Right lobe of liver (tissue), 6 donors: ENCODE measurements at regions not wholly inside any gene's neighbourhood (a gene's known extent, or its start where the extent isn't known, plus 50 kb on each side); places are given as distances from the start of the nearest gene placed in this dataset.
"Not testable (repeated sequence)": the region's sequence is repeated elsewhere in the genome, so short reads cannot be mapped to it uniquely, and the experiment has no call there.

Experiments
- ATAC-seq, 4 donors: fragments of 200-7000 bp; cut with Tn5 transposase; one replicate each; pipeline ENCODE4 v1.9.1; 2020; ENCODE audit warnings: mild to moderate bottlenecking in 4 of 4, moderate library complexity in 4 of 4
- DNase-seq, 3 donors: peaks; one replicate each; pipeline ENCODE4 v3.0.0-alpha.2; 2020
- H3K27ac ChIP-seq, 3 donors: fragments of 200-600 bp; one replicate each; pipeline ENCODE4 v1.8.0; 2022
- H3K27me3 ChIP-seq, 2 donors: fragments of 200-600 bp; one replicate each; pipeline ENCODE4 v1.8.0; 2022
- H3K36me3 ChIP-seq, 4 donors: fragments of 200-600 bp; sonication (generic) in 1 of 4; one replicate each; pipeline versions ENCODE4 v1.5.1 to v1.8.0; 2017 to 2022; ENCODE audit warnings: control low read depth in 1 of 4
- H3K4me1 ChIP-seq, 4 donors: fragments of 200-600 bp; sonication (generic) in 1 of 4; one replicate each; pipeline versions ENCODE4 v1.5.1 to v1.8.0; 2017 to 2022; ENCODE audit warnings: control low read depth in 1 of 4
- H3K4me3 ChIP-seq, 3 donors: fragments of 200-600 bp; one replicate each; pipeline ENCODE4 v1.8.0; 2022
- H3K9me3 ChIP-seq, 4 donors: fragments of 200-600 bp; sonication (generic) in 1 of 4; one replicate each; pipeline versions ENCODE4 v1.5.1 to v1.8.0; 2017 to 2022; ENCODE audit warnings: control low read depth in 1 of 4
- POLR2A ChIP-seq: fragments of 450-650 bp; IDR thresholded peaks from one replicate; pipeline ENCODE4 v1.6.1; 2017; ENCODE audit warnings: antibody characterized with exemption, mild to moderate bottlenecking
- WGBS: methylation state at CpG from one replicate; pipeline ENCODE4 v1.1.6; 2018; ENCODE audit warnings: low coverage, low lambda C conversion rate; ENCODE audit not compliant: insufficient coverage; ENCODE audit errors: missing lambda C conversion rate; 5-methylcytosine and 5-hydroxymethylcytosine counted together
- intact Hi-C, 2 donors: fragments of 100-400 bp; cut with DNase I; formaldehyde crosslinking; loops; one replicate each; pipeline versions ENCODE4 v1.11.2 to v1.14.1; 2022
- TF ChIP-seq, protein P1 (sequence below), 4 donors: fragments of 200-600 bp in 3 of 4; fragments of 450-650 bp in 1 of 4; IDR thresholded peaks; one replicate each; pipeline versions ENCODE4 v1.5.1 to v1.8.0; 2016 to 2022; ENCODE audit warnings: antibody characterized with exemption in 4 of 4, mild to moderate bottlenecking in 2 of 4
- donor health status: DM: no; HTN: yes; CAD: no.
- donor health status: DM: no; HTN: no; CAD: no.
- donor health status: DM: no; HTN: no; CAD: no.
- donor health status: DM: no; HTN: yes; CAD: no.
- donor health status: DM: no; HTN: yes; CAD: no.

DNA sequence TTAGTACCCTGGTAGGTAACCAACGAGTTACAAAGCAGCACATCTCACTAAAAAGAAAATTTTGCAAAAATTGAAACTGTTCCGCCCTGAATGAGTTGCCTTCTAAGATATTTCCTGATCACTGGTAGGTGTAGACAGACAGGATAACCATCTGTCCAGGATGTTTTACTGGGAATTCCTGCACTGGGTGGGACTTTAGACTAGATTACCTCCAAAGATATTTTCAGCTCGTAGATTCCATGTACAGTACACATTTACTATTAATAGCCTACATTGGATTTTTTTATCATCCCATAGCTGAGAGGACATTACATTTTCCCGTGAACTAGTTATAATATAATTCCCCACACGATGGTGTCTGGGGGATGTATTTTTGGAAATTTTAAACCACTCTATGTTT lies 139.6 kb downstream of the DYRK2 start:
- Histone ChIP-seq H3K27ac (no peak overlapping the region), H3K27me3 (no peaks in the 10 kb centered on the region), H3K36me3 (no peaks in the 10 kb centered on the region), H3K9me3 (no peaks in the 10 kb centered on the region), H3K4me1 (no peaks in the 10 kb centered on the region), H3K4me3 (no peak overlapping the region)
- no peak for ATAC-seq
- WGBS, result 56% methylated on average over 5 of the region's 5 CpGs
- no peak for DNase-seq
- TF ChIP-seq, protein P1, sequence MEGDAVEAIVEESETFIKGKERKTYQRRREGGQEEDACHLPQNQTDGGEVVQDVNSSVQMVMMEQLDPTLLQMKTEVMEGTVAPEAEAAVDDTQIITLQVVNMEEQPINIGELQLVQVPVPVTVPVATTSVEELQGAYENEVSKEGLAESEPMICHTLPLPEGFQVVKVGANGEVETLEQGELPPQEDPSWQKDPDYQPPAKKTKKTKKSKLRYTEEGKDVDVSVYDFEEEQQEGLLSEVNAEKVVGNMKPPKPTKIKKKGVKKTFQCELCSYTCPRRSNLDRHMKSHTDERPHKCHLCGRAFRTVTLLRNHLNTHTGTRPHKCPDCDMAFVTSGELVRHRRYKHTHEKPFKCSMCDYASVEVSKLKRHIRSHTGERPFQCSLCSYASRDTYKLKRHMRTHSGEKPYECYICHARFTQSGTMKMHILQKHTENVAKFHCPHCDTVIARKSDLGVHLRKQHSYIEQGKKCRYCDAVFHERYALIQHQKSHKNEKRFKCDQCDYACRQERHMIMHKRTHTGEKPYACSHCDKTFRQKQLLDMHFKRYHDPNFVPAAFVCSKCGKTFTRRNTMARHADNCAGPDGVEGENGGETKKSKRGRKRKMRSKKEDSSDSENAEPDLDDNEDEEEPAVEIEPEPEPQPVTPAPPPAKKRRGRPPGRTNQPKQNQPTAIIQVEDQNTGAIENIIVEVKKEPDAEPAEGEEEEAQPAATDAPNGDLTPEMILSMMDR (IDR thresholded peaks at IDR 0.05), result no peak
- no peak for TF ChIP-seq POLR2A
- intact Hi-C loops, result no loop called here

DNA sequence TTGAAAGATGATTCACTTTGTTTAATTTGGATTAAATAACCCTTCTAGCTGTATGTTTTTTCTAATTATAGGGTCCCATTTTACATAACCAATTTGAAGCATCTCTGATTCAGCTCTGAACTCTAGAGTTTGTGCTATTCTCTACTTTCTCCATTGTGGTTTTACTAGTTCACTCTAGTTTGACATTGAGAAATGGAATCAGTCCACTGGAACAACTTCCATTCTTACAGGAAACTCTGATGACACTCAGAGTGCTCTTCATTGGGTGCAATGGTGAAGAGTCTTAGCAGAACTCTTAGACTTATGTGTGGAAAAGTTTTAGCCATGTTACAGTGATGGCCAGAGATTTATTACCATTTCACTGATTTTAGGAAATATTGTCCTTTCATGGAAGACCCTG lies 140.7 kb downstream of the DYRK2 start:
- Histone ChIP-seq H3K9me3 (no peaks in the 10 kb centered on the region), H3K36me3 (no peaks in the 10 kb centered on the region), H3K27ac (no peak overlapping the region), H3K4me3 (no peak overlapping the region), H3K27me3 (no peaks in the 10 kb centered on the region), H3K4me1 (no peaks in the 10 kb centered on the region)
- intact Hi-C loops, result no loop called here
- TF ChIP-seq, protein P1 (IDR thresholded peaks at IDR 0.05), result no peak
- no peak for TF ChIP-seq POLR2A
- ATAC-seq (no peak), DNase-seq (no peak)

DNA sequence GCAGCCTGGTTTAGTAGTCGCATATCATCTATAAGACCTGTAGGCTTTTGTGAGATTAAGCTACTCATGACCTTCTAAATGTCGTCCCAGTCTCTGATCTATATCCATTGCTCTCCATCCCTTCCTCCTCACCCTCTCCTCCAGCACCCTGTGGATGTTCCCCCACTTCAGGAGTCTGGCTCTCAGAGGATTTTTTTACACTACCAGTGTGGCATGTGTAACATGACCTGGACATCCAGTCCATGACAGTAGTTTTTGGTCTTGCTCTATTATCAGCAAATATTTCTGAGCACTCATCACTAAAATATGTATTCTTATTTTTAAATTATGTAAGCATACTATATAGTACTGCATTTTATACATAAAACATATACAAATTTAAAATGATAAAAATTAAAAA lies 142.1 kb downstream of the DYRK2 start:
- intact Hi-C loops, result no loop called here
- H3K9me3 ChIP-seq, result no peaks in the 10 kb centered on the region
- no peaks in the 10 kb centered on the region for H3K4me1 ChIP-seq
- H3K36me3 ChIP-seq, result no peaks in the 10 kb centered on the region
- no peak overlapping the region for H3K4me3 ChIP-seq
- H3K27ac ChIP-seq, result no peak overlapping the region
- H3K27me3 ChIP-seq, result no peaks in the 10 kb centered on the region
- no peak for TF ChIP-seq POLR2A
- TF ChIP-seq, protein P1 (IDR thresholded peaks at IDR 0.05), result no peak
- no peak for DNase-seq
- no peak for ATAC-seq
- 69% methylated on average over 2 of the region's 2 CpGs for WGBS

DNA sequence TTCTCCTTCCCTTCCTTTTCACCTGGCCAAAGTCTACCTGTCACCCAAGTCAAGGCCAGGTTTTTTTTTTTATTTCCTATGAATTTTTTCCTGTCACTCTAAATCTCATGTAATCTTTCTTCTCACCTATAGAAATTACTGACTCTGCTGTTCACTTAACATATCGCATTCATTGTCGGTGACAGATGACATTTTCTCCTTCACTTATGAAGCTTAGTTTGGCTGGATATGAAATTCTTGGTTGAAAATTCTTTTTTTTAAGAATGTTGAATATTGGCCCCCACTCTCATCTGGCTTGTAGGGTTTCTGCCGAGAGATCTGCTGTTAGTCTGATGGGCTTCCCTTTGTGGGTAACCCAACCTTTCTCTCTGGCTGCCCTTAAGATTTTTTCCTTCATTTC lies 142.8 kb downstream of the DYRK2 start:
- H3K27ac ChIP-seq, H3K9me3 ChIP-seq, ATAC-seq, H3K4me3 ChIP-seq, H3K4me1 ChIP-seq, H3K27me3 ChIP-seq, DNase-seq, intact Hi-C loops, H3K36me3 ChIP-seq: not testable (repeated sequence)
- WGBS, result 74% methylated on average over 3 of the region's 3 CpGs

DNA sequence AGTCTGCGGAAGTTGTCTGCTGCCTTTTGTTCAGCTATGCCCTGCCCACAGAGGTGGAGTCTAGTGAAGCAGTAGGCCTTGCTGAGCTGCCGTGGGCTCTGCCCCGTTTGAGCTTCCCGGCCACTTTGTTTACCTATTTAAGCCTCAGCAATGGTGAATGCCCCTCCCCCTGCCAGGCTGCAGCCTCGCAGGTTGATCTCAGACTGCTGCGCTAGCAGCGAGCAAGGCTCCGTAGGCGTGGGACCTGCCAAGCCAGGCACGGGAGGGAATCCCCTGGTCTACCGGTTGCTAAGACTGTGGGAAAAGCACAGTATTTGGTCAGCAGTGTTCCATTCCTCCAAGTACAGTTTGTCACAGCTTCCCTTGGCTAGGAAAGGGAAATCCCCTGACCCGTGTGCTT lies 143.6 kb downstream of the DYRK2 start:
- ATAC-seq (no peak), DNase-seq (no peak)
- Histone ChIP-seq H3K9me3 (no peaks in the 10 kb centered on the region), H3K4me3 (no peak overlapping the region), H3K27me3 (no peaks in the 10 kb centered on the region), H3K36me3 (no peaks in the 10 kb centered on the region), H3K27ac (no peak overlapping the region), H3K4me1 (no peaks in the 10 kb centered on the region)
- TF ChIP-seq, protein P1 (IDR thresholded peaks at IDR 0.05), result no peak
- TF ChIP-seq POLR2A, result no peak
- 51% methylated on average over 5 of the region's 12 CpGs for WGBS
- intact Hi-C loops, result no loop called here
